ENCODE measurements at regions not wholly inside any gene's neighbourhood (a gene's known extent, or its start where the extent isn't known, plus 50 kb on each side); places are given as distances from the start of the nearest gene placed in this dataset.
A peak's percentile ranks its signal among the peaks of the same experiment; 100 is the strongest.

- DNase-seq = no peak
These were observed 1101.6 kb upstream of the RAG2 start for GRCh38 chr11:37699644-37700043.

GRCh38 chr11:37695283-37695682 lies 1097.2 kb upstream of the RAG2 start:
- no peak for DNase-seq

GRCh38 chr11:37689951-37690350 lies 1091.9 kb upstream of the RAG2 start:
- DNase-seq = no peak

- no peak for DNase-seq
These were observed 1090.4 kb upstream of the RAG2 start for GRCh38 chr11:37688456-37688855.

- DNase-seq = no peak
These were observed 1089.1 kb upstream of the RAG2 start for GRCh38 chr11:37687130-37687529.

- no peak for DNase-seq
These were observed 1073.3 kb upstream of the RAG2 start for GRCh38 chr11:37671321-37671720.

GRCh38 chr11:37666960-37667359 lies 1068.9 kb upstream of the RAG2 start:
- no peak for DNase-seq

- DNase-seq = no peak
These were observed 1059.6 kb upstream of the RAG2 start for GRCh38 chr11:37657645-37658044.

- no peak for DNase-seq
These were observed 1049.7 kb upstream of the RAG2 start for GRCh38 chr11:37647767-37648166.

- DNase-seq = no peak
These were observed 1045.9 kb upstream of the RAG2 start for GRCh38 chr11:37643968-37644367.

GRCh38 chr11:37642296-37642695 lies 1044.3 kb upstream of the RAG2 start:
- no peak for DNase-seq

GRCh38 chr11:37632748-37633147 lies 1034.7 kb upstream of the RAG2 start:
- no peak for DNase-seq

- no peak for DNase-seq
These were observed 1032.8 kb upstream of the RAG2 start for GRCh38 chr11:37630866-37631265.

GRCh38 chr11:37623778-37624177 lies 1025.7 kb upstream of the RAG2 start:
- DNase-seq = no peak

- DNase-seq = no peak
These were observed 1023.6 kb upstream of the RAG2 start for GRCh38 chr11:37621662-37622061.

GRCh38 chr11:37616291-37616690 lies 1018.3 kb upstream of the RAG2 start:
- DNase-seq = no peak

- DNase-seq = peak in 1 of 3 donors; percentile 2
These were observed 1015.0 kb upstream of the RAG2 start for GRCh38 chr11:37613031-37613430.

GRCh38 chr11:37612146-37612545 lies 1014.1 kb upstream of the RAG2 start:
- DNase-seq = no peak

- no peak for DNase-seq
These were observed 1007.2 kb upstream of the RAG2 start for GRCh38 chr11:37605229-37605628.

- no peak for DNase-seq
These were observed 1000.3 kb upstream of the RAG2 start for GRCh38 chr11:37598381-37598780.

- DNase-seq = no peak
These were observed 999.7 kb upstream of the RAG2 start for GRCh38 chr11:37597776-37598175.

- no peak for DNase-seq
These were observed 997.8 kb upstream of the RAG2 start for GRCh38 chr11:37595845-37596244.

GRCh38 chr11:37574361-37574760 lies 976.3 kb upstream of the RAG2 start:
- no peak for DNase-seq

GRCh38 chr11:37572491-37573171 lies 974.6 kb upstream of the RAG2 start:
- DNase-seq = no peak

GRCh38 chr11:37571246-37571645 lies 973.2 kb upstream of the RAG2 start:
- no peak for DNase-seq
